Dermis microvascular lymphatic vessel endothelial cell (primary cell): ENCODE measurements at regions not wholly inside any gene's neighbourhood (a gene's known extent, or its start where the extent isn't known, plus 50 kb on each side); places are given as distances from the start of the nearest gene placed in this dataset.
"Not testable (repeated sequence)": the region's sequence is repeated elsewhere in the genome, so short reads cannot be mapped to it uniquely, and the experiment has no call there.

ENCODE experiments used
- DNase-seq, 2 donors: peaks; one replicate each; pipeline versions ENCODE4 v3.0.0 to v3.0.0-alpha.2; 2010; ENCODE audit warnings: low read depth in 2 of 2

DNA sequence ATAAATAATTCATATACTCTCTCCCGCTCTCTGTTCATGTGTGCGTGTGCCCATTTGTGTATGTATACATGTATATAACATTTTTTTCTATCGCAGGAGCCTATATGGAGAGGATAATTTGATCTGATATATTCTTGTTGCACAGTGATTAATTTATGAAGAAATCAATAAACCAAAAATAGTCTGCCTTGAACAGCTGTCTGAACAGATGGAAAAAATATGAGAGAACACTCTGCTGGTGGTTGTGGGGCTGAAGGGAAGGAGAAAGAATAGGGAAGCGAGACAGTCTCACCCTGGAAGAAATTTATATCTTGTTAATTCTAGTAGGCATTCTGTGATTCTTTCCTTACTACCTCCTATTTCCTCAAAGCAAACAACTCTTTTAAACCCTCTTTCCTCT, 96.6 kb upstream of the B3GAT2 start:
- no peak for DNase-seq

DNA sequence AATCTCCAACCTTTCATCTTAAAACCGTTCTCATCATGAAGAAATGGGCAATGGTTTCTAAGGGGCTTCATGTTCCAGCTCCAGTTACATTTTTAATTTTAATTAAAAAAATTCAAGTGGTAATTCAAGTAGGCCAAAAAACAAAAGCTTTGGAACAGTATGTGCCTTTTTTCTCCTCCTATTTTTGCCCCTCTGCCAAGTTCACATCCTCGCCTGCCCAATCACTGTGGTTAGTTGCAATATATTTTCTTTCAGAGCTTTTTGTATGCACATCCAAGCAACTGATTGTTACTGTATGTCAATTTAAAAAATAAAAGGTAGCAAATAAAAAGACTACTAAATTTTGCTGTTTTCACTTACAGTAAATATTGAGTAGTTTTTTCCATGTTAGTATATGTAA, 99.8 kb upstream of the B3GAT2 start:
- no peak for DNase-seq

DNA sequence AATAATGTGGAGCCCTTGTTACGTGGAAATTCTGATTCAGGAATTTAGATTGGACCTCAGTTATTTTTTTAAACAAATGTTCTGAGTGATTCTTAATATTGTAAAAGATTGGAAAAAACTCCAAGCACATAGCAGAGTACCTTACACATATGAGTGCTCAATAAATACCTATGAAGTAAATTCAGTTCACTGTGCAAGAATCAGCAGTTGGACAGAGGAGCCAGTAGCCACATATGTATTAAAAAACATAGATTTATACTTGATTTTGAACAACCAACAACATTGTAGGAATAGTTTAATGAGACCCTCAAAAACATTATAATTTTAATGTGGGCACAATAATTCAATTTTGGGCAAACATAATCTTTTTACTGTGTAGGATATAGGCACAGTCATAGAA, 109.3 kb upstream of the B3GAT2 start:
- DNase-seq: no peak

DNA sequence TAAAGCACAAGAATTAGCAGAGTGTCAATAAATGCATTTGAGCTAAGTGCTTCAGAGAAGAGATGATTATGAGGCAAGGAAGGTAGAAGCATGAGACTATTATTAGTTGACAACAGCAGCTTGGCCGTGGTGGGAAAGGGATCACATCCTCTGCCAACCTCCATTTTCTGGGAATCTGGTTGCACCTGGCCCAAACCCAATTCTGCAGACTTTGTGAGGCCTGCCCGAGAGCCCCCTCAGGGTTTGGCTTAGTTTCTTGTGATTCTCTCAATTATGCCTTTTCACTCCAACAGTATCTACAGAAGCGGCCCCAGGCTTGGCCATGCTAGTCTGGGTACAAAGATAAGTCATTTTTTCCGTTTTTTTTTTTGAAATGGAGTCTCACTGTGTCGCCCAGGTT, 111.0 kb upstream of the B3GAT2 start:
- no peak for DNase-seq

DNA sequence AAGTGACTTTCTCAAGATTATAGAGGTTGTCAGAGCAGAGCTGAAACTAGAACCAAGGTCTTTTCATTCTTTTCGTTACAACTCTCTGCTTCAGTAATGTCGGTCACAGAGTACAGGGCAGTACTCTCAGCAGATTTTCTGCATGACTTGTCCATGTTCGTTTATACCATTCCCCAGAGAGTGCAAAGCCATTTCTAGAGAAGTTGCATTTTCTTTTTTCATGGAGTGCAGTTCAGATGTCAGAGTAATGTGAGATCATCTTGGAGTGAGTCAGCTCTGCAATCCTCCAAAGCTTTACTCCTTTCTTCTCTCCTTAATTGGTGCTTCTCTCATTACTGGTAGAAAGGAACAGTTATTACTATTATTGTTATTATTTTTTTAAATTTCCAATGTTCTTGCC, 115.6 kb upstream of the B3GAT2 start:
- no peak for DNase-seq

DNA sequence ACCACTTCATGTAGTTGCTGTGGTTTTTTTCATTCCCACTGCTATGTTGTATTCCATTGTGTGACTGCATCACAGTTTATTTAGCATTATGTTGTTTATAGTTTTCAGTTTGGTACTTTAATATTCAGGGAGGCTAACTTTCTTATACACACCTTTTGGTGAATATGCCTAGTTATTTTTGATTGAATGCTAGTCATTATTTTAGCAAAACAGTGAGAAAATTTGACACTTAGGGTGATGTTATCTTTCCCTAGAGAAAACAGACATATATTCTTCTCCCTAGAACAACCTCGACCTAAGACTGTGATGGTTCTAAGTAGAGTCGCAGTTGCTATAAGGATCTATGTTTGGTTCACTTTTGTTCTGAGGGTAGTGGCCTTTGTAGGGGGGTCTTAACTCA, 120.8 kb upstream of the B3GAT2 start:
- no peak for DNase-seq

DNA sequence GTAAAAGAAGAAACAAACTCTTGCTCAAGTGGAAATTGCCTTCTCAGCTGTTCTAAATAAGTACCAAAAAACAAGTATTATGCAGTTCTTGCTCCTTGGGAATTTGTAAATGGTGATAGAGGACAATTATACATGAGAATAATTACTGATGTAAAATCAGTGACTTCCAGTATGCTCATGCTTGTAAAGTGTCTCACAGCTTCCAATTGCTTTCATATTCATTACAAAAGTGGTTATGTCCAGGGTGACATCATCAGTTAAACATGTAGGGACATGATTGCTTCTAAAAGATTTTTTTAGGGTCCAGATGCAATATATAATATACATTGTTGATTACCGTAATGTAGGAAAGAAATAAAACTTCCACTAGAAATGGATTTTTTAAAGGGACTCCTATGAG, 122.8 kb upstream of the B3GAT2 start:
- no peak for DNase-seq

DNA sequence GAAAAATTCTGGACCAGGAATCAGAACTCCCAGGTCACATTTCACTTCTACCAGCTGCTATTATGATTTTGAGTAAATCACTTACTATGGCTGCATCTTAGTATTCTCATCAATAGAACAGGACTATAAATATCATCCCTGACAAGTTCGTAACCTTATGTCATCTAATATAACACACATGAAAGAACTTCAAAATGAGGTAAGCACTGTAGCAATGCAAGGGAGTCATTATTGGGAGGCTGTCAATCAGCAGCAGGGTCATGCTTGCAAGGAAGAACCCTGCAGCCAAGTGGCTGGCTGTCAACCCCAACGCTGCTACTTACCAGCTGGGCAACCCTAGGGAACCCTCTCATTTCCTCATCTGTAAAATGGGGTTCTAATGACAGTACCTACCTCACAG, 123.3 kb upstream of the B3GAT2 start:
- no peak for DNase-seq

DNA sequence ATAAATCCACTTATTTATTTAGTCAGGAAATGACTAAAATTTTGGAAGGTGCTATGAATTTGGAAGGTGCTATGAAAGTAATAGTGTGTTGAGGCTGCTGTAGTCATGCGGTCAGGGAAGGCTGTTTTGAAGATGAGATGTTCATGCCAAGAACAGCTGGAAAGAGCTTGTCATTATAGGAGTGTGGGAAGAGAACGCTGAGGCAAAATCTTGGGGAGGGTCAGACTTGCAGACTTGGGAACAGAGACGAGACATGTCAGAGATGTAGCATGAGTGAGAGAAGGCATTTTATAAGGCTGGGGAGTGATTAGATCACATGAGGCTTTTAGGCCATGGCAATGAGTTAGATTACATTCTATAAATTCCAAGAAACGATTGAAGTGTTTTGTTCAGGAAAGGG, 124.0 kb upstream of the B3GAT2 start:
- DNase-seq: no peak

DNA sequence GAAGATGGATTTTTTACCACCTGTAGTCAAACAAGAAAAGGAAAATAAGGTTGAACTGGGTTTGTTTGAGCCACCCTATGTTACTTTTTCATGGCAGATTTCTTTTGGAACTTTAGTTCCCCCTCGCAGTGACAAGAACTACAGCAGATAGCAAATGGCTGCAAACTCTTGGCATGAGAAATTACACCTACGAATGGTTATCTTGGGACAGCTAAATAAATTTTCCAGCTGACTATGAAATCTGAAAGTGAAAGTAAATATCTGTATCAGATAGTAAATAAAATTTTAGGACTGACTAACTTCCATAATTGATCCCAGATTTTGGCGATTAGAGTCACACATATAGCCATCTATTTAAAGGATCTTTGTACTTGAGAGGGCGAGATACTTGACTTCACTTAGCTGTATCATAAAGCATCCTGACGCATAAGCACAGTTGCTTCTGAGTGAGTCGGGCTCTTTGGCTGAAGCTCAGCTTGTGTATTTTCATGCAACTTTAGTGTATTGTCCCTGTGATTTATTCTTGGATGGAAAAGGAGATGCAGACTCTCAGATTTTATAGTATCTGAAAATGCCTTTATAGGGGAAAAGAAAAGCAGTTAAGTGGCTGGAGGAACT, 125.3 kb upstream of the B3GAT2 start:
- DNase-seq: no peak

DNA sequence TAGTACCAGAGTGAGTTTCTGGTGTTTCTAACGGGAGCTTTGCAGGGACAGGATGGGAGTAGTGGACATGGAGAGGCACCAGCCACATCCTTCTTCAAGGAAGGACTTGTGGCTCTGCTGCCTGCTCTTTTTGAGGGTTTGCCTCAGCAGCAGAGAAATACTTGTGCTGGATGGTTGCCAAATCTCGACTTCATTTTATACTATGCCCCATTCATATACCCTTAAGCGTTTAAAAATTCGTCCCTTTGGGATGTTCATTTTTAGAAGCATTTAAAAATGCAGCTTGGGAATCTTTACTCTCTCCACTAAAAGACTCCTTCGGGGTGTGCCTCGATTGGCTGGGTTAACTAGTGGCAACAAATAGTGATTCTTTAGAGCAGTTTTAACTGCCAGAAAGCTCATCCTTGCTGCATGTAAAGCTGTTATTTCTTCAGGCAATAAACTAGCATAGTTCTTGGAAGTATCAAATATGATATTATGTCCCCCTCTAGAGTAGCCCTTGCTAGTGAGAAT, 126.5 kb upstream of the B3GAT2 start:
- no peak for DNase-seq

DNA sequence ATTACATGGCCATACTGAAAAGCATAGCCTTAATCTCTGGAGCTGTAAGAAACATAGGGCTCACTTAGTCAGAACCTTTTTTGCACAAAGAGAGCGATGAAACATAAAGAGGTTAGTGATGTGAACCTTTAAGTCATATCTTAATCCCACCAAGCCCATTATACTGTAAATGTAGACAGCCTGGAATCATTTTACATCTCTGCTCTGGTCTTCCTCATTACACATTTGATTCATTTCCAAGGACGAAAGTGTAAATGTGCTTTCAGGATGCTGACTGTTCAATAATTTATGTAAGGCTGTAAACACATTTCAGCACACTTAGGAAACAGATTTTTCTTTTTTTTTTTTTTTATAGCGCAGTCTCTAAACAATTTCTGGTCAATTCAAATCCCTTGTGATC, 131.3 kb upstream of the B3GAT2 start:
- DNase-seq: no peak

DNA sequence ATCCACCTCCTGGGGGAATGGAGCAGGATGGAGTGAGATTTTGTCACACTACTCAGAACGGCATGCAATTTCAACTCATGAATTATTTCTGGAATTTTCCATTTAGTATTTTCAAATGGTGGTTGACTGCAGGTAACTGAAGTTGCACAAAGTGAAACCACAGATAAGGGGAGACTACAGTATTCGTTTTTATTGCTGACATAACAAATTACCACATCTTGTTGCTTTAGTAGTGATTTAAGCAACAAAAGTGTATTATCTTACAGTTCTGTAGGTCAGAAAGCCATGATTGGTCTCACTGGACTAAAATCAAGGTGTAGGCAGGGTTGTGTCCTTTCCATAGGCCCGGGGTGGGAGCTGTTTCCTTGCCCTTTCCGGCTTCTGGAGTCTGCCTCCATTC, 133.4 kb upstream of the B3GAT2 start:
- DNase-seq: no peak

DNA sequence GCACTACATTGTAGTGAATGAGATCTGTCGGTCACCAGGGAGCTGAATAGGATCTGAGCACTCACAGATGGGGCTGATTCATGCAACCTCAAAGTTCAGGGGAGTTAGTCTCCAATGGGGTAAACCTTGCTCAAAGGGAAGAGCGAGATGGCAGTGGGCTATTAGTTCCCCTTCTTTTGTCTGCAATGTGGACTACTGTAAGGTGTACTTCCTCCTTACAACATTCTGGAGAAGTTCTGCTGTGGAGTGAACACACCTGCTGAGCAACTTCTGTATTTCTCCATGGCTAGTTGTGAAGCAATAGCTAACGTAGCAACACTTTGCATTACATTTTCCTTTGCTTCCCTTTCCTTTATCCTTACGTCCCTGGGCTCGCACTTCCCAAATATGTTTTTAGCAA, 134.3 kb upstream of the B3GAT2 start:
- DNase-seq: no peak

DNA sequence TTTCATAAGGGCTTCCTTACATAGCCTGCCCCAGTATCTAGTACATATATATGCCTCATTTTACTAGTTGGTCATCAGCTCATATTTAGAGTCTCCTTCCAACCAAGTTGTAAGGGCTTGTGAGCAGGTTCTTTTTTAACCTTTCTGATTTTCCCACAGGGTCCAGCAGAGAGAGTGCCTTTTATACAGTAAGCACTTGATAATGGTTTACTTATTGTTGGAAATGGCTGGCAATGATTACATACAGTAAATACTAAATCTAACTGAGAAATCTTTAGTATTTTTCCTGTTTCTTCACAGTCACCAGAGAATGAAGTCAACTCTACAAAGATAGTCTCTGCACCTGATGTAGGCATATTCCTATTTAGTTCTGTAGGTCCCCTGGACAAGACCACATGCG, 135.1 kb upstream of the B3GAT2 start:
- DNase-seq: no peak

DNA sequence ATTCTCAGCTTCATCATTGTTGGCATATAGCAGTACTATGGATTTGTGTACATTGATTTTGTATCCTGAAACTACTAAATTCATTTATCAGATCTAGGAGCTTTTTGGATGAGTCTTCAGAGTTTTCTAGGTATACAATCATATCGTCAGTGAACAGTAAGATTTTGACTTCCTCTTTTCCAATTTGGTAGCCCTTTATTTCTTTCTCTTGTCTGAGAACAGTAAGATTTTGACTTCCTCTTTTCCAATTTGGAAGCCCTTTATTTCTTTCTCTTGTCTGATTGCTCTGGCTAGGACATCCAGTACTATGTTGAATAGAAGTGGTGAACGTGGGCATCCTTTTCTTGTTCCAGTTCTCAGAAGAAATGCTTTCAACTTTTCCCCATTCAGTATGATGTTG, 140.4 kb upstream of the B3GAT2 start:
- not testable (repeated sequence) for DNase-seq

DNA sequence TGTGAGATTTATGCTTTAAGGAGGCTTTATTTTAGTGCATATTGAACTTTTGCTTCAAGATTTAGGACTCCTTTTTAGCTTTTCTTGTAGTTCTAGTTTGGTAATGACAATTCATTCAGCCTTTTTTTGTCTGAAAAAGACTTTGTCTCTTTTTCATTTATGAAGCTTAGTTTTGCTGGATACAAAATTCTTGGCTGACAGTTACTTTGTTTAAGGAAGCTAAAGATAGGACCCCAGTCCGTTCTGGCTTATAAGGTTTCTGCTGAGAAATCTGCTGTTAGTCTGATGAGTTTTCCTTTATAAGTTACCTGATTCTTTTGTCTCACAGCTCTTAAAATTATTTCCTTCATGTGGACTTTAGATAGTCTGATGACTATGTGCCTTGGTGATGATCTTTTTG, 142.8 kb upstream of the B3GAT2 start:
- DNase-seq: no peak

DNA sequence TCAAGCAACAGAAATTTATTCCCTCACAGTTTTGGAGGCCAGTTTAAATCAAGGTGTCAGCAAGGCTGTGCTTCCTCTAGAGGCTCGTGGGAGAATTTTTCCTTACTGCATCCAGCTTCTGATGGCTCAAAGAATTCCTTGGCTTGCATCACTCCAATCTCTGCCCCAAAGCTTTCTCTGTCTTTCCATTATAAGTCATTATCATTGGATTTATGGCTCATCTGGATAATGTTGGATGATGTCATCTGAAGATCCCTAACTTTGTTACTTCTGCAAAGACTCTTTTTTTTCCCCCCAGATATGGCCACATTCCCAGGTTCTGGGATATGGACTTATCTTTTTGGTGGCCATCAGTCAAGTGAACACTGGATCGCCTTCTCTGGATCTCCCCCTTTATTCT, 146.3 kb upstream of the B3GAT2 start:
- no peak for DNase-seq

DNA sequence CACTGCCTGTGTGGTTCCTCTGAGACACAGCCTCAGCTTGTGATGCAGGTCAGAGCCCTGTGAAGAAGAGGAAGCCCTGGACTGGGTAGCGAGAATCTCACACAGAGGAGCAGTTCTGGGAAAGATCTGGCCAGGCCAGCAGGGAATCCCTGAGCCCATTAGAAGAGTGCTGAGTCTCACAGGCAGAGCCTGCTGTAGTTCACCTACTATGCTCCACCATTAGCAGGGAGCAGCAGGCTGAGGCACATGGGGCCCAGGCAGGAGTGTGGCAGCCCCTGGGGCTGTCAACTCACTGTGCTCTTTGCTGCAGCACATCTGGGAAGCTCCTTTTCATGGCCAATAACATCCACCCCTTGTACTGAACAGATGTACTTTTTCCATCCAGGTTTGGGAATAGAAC, 146.8 kb upstream of the B3GAT2 start:
- DNase-seq: no peak

DNA sequence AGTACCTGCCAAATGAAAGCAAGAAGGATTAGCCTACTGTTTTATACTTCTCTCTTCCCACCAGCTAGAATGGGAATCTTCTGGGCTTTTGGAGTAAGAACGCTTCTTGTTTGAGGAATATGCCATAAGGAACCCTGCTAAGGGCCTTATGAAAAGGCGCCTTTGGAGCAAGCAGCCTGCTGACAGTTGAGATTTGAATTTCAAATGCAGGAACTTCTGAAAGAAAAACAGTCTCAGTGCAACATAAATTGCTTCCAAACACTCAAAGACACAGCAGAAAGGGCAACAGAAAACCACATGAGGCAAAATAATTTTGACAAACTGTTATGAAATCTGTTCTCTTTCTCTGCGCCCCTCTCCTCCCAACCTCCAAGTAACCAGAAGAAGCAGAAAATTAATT, 149.4 kb upstream of the B3GAT2 start:
- DNase-seq: no peak

DNA sequence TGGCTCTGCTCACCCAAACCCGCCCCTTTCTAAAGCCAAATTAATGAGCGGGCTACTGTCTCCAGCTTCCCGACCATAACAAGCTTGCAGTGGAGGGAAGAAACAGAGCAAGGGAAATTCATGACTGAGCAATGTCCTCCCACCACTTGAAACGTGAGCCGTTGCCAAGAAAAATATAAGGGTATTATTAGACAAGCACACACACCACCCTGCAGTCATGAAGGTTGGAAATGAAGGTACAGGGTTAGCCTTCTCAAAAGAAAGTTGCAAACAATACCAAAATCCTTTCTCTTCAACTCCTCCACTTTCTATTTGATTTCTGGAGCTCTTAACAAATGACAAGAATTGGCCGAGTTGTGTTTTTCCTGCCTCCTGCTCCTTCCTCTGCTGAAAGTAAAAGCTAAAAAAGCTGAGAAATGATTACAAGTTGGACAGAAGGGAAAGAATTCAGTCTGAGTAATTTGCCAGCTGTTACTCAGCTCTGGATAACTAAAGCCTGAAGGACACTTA, 151.1 kb upstream of the B3GAT2 start:
- peak in 1 of 2 donors; percentile 66 for DNase-seq

DNA sequence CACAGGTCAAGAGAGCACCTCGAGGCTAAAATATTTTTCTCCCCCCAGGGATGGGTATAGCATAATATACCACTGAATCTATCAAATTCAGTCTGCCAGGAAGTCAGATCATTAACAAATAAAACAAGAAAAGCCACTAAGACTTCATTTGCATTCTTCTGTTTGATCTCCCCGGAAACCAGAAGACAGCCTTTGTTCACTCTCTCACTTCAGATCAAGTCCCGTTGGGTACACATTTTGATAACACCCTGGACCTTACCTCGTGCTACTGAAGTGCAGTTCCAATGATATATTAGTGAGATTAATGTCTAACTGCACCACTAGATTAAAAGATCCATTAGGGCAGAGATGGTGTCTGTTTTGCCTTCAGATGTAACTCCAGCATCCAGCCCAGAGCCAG, 157.7 kb upstream of the B3GAT2 start:
- DNase-seq: no peak

DNA sequence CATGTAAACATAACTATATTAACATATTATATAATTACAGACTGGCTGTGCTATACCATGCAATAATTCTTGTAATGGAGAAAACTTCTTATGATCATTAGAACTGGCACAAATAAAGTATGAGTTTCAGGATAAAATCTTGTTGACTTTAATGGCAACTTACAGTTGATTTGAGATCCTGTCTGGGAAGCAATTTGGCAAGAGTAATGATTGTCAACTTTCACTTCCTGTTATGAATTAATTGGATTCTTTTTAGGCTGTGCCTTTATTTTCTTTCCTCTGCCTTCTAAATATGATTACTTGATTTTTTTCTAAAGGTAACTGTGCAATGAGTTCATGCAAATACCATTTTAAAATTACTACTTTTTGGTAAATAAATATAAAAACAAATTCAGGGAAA, 158.1 kb upstream of the B3GAT2 start:
- no peak for DNase-seq

DNA sequence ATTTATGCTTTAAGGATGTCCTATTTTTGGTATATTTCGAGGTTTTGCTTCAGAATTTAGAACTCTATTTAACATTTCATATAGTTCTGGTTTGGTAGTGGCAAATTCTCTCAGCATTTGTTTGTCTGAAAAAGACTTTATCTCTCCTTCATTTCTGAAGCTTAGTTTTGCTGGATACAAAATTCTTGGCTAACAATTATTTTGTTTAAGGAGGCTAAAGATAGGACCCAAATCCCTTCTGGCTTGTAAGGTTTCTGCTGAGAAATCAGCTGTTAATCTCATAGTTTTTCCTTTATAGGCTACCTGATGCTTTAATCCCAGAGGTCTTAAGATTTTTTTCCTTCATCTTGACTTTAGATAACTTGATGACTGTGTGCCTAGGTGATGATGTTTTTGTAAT, 162.7 kb upstream of the B3GAT2 start:
- DNase-seq: no peak
